OCI-LY1 (cell line): ENCODE measurements at regions not wholly inside any gene's neighbourhood (a gene's known extent, or its start where the extent isn't known, plus 50 kb on each side); places are given as distances from the start of the nearest gene placed in this dataset.

Experiments used
- H2AFZ ChIP-seq: fragments of 200-600 bp; sonication (generic), shearing (Covaris generic); 2 replicates; pipeline ENCODE4 v1.6.0; 2014; ENCODE audit warnings: antibody characterized with exemption, mild to moderate bottlenecking, low read length
- H3F3A ChIP-seq: fragments of 200-600 bp; sonication (generic), shearing (Covaris generic); 2 replicates; pipeline ENCODE4 v1.6.0; 2014; ENCODE audit warnings: mild to moderate bottlenecking, antibody characterized with exemption, low read length, moderate library complexity; ENCODE audit not compliant: insufficient read depth
- H3K27ac ChIP-seq: fragments of 200-600 bp; sonication (generic); 2 replicates; pipeline ENCODE4 v1.5.1; 2014; ENCODE audit warnings: low read length, mixed run types, mild to moderate bottlenecking, low read depth; ENCODE audit not compliant: poor library complexity, severe bottlenecking
- H3K27me3 ChIP-seq: fragments of 200-600 bp; sonication (generic); 2 replicates; pipeline ENCODE4 v1.6.0; 2014; ENCODE audit warnings: antibody characterized with exemption, mild to moderate bottlenecking, low read length, moderate library complexity; ENCODE audit not compliant: insufficient read depth
- H3K36me3 ChIP-seq: fragments of 200-600 bp; sonication (generic); 2 replicates; pipeline ENCODE4 v1.6.1; 2014; ENCODE audit warnings: mild to moderate bottlenecking, antibody characterized with exemption, low read length, moderate library complexity, mixed read lengths; ENCODE audit not compliant: insufficient read depth
- H3K4me1 ChIP-seq: fragments of 200-600 bp; sonication (generic); 2 replicates; pipeline ENCODE4 v1.5.1; 2014; ENCODE audit warnings: mild to moderate bottlenecking, low read length, moderate library complexity; ENCODE audit not compliant: insufficient read depth, severe bottlenecking
- H3K4me2 ChIP-seq: fragments of 200-600 bp; sonication (generic), shearing (Covaris generic); 2 replicates; pipeline ENCODE4 v1.6.1; 2014; ENCODE audit warnings: low read length
- H3K4me3 ChIP-seq: fragments of 200-600 bp; sonication (generic); 2 replicates; pipeline ENCODE4 v1.5.1; 2014; ENCODE audit warnings: low read length, low read depth, mild to moderate bottlenecking, mixed read lengths; ENCODE audit not compliant: poor library complexity, severe bottlenecking
- H3K79me2 ChIP-seq: fragments of 200-600 bp; shearing (Covaris generic); 2 replicates; pipeline ENCODE4 v1.6.1; 2016; ENCODE audit warnings: mixed run types, low read length, mixed read lengths; ENCODE audit not compliant: insufficient read depth
- H3K9ac ChIP-seq: fragments of 200-600 bp; sonication (generic), shearing (Covaris generic); 2 replicates; pipeline ENCODE4 v1.6.1; 2014; ENCODE audit warnings: mild to moderate bottlenecking, low read length, mixed read lengths
- H3K9me2 ChIP-seq: fragments of 200-600 bp; sonication (generic), shearing (Covaris generic); 2 replicates; pipeline ENCODE4 v1.6.1; 2014; ENCODE audit warnings: low read depth, mild to moderate bottlenecking, low read length, mixed read lengths
- H3K9me3 ChIP-seq: fragments of 200-600 bp; shearing (Covaris generic); 2 replicates; pipeline ENCODE4 v1.6.1; 2014; ENCODE audit warnings: low read length, mixed read lengths
- H4K20me1 ChIP-seq: fragments of 200-600 bp; sonication (generic), shearing (Covaris generic); 2 replicates; pipeline ENCODE4 v1.6.0; 2016; ENCODE audit warnings: mild to moderate bottlenecking, low read length; ENCODE audit not compliant: insufficient read depth
- CTCF ChIP-seq: fragments of 200-600 bp; sonication (generic), shearing (Covaris generic); IDR thresholded peaks from 2 replicates; pipeline ENCODE4 v1.5.1; 2017; ENCODE audit warnings: mild to moderate bottlenecking, antibody characterized with exemption, low read length, moderate library complexity, mixed read lengths
- EZH2 ChIP-seq: fragments of 200-600 bp; sonication (generic), shearing (Covaris generic); IDR thresholded peaks from 2 replicates; pipeline ENCODE4 v1.8.0; 2017; ENCODE audit warnings: borderline replicate concordance, mixed run types, mild to moderate bottlenecking, antibody characterized with exemption, low read length, moderate library complexity, mixed read lengths

- Histone ChIP-seq H3K79me2 (no peaks in the 10 kb centered on the region), H3K27me3 (no peaks in the 10 kb centered on the region), H3F3A (no peaks in the 10 kb centered on the region), H3K4me3 (no peak overlapping the region), H2AFZ (no peak overlapping the region), H3K36me3 (no peaks in the 10 kb centered on the region), H3K27ac (no peak overlapping the region), H3K4me1 (no peaks in the 10 kb centered on the region), H4K20me1 (no peaks in the 10 kb centered on the region), H3K9me3 (no peaks in the 10 kb centered on the region), H3K9ac (no peak overlapping the region), H3K9me2 (no peaks in the 10 kb centered on the region), H3K4me2 (no peak overlapping the region)
- TF ChIP-seq EZH2 (no peak), CTCF (no peak)
Measured at GRCh38 chr5:117519957-117520500, 945.4 kb upstream of the SEMA6A start.

GRCh38 chr5:117504305-117504704, 929.7 kb upstream of the SEMA6A start:
- no peaks in the 10 kb centered on the region for H3F3A ChIP-seq
- H3K9me2 ChIP-seq, result no peaks in the 10 kb centered on the region
- H3K9me3 ChIP-seq, result no peaks in the 10 kb centered on the region
- no peaks in the 10 kb centered on the region for H3K4me1 ChIP-seq
- H3K27ac ChIP-seq, result no peak overlapping the region
- H3K27me3 ChIP-seq, result no peaks in the 10 kb centered on the region
- no peak overlapping the region for H3K4me3 ChIP-seq
- H3K79me2 ChIP-seq, result no peaks in the 10 kb centered on the region
- H4K20me1 ChIP-seq, result no peaks in the 10 kb centered on the region
- H3K36me3 ChIP-seq, result no peaks in the 10 kb centered on the region
- no peak overlapping the region for H3K9ac ChIP-seq
- no peak overlapping the region for H2AFZ ChIP-seq
- no peak overlapping the region for H3K4me2 ChIP-seq
- no peak for TF ChIP-seq CTCF
- no peak for TF ChIP-seq EZH2

GRCh38 chr5:117497601-117498000, 923.0 kb upstream of the SEMA6A start:
- Histone ChIP-seq H3K9ac (no peak overlapping the region), H3K36me3 (no peaks in the 10 kb centered on the region), H3K4me3 (no peak overlapping the region), H3K27me3 (no peaks in the 10 kb centered on the region), H3K27ac (no peak overlapping the region), H4K20me1 (no peaks in the 10 kb centered on the region), H2AFZ (no peak overlapping the region), H3K79me2 (no peaks in the 10 kb centered on the region), H3K4me1 (no peaks in the 10 kb centered on the region), H3K9me2 (no peaks in the 10 kb centered on the region), H3F3A (no peaks in the 10 kb centered on the region), H3K9me3 (no peaks in the 10 kb centered on the region), H3K4me2 (no peak overlapping the region)
- TF ChIP-seq CTCF (no peak), EZH2 (no peak)
